DOHH2 (cell line): ENCODE measurements at regions not wholly inside any gene's neighbourhood (a gene's known extent, or its start where the extent isn't known, plus 50 kb on each side); places are given as distances from the start of the nearest gene placed in this dataset.

Experiments
- H3F3A ChIP-seq: fragments of 200-600 bp; sonication (generic), shearing (Covaris generic); 2 replicates; pipeline ENCODE4 v1.6.0; 2016; ENCODE audit warnings: antibody characterized with exemption, mild to moderate bottlenecking; ENCODE audit not compliant: control insufficient read depth, insufficient read depth
- H3K27ac ChIP-seq: fragments of 200-600 bp; sonication (generic); 2 replicates; pipeline ENCODE4 v1.5.1; 2014; ENCODE audit warnings: low read depth, mild to moderate bottlenecking, low read length, moderate library complexity
- H3K27me3 ChIP-seq: fragments of 200-600 bp; sonication (generic); 2 replicates; pipeline ENCODE4 v1.6.1; 2014; ENCODE audit warnings: mild to moderate bottlenecking, low read length, mixed read lengths; ENCODE audit not compliant: control insufficient read depth
- H3K36me3 ChIP-seq: fragments of 200-600 bp; sonication (generic); 2 replicates; pipeline ENCODE4 v1.6.1; 2014; ENCODE audit warnings: mild to moderate bottlenecking, low read length, moderate library complexity, mixed read lengths; ENCODE audit not compliant: control insufficient read depth
- H3K4me1 ChIP-seq: fragments of 200-600 bp; sonication (generic); 2 replicates; pipeline ENCODE4 v1.6.1; 2014; ENCODE audit warnings: mild to moderate bottlenecking, low read length, mixed read lengths; ENCODE audit not compliant: control insufficient read depth
- H3K4me2 ChIP-seq: fragments of 200-600 bp; sonication (generic); 2 replicates; pipeline ENCODE4 v1.6.0; 2014; ENCODE audit warnings: mild to moderate bottlenecking, low read length, moderate library complexity
- H3K4me3 ChIP-seq: fragments of 200-600 bp; sonication (generic); 2 replicates; pipeline ENCODE4 v1.5.1; 2014; ENCODE audit warnings: mild to moderate bottlenecking, low read length, mixed read lengths
- H3K79me2 ChIP-seq: fragments of 200-600 bp; sonication (generic); 2 replicates; pipeline ENCODE4 v1.6.1; 2014; ENCODE audit warnings: mild to moderate bottlenecking, low read length, mixed read lengths; ENCODE audit not compliant: control insufficient read depth
- H3K9me2 ChIP-seq: fragments of 200-600 bp; sonication (generic); replicated peaks from 2 replicates; pipeline ENCODE4 v1.6.1; 2014; ENCODE audit warnings: mild to moderate bottlenecking, low read length, mixed read lengths; ENCODE audit not compliant: control insufficient read depth
- H3K9me3 ChIP-seq: fragments of 200-600 bp; sonication (generic); 2 replicates; pipeline ENCODE4 v1.6.1; 2014; ENCODE audit warnings: antibody characterized with exemption, low read length, mixed read lengths; ENCODE audit not compliant: control insufficient read depth, insufficient read depth
- H4K20me1 ChIP-seq: fragments of 200-600 bp; sonication (generic); 2 replicates; pipeline ENCODE4 v1.6.0; 2014; ENCODE audit warnings: low read depth, mild to moderate bottlenecking, antibody characterized with exemption, low read length, moderate library complexity; ENCODE audit not compliant: control insufficient read depth, insufficient read depth
- EZH2phosphoT487 ChIP-seq: fragments of 200-600 bp; sonication (generic); IDR thresholded peaks from 2 replicates; pipeline ENCODE4 v1.6.1; 2017; ENCODE audit warnings: borderline replicate concordance, mild to moderate bottlenecking, antibody characterized with exemption, low read length, moderate library complexity, mixed read lengths
- TF ChIP-seq, protein P1 (sequence below): fragments of 200-600 bp; sonication (generic); IDR thresholded peaks from one replicate; pipeline ENCODE4 v1.5.1; 2014; ENCODE audit warnings: antibody characterized with exemption, mild to moderate bottlenecking, low read depth, low read length; ENCODE audit not compliant: poor library complexity, severe bottlenecking

DNA sequence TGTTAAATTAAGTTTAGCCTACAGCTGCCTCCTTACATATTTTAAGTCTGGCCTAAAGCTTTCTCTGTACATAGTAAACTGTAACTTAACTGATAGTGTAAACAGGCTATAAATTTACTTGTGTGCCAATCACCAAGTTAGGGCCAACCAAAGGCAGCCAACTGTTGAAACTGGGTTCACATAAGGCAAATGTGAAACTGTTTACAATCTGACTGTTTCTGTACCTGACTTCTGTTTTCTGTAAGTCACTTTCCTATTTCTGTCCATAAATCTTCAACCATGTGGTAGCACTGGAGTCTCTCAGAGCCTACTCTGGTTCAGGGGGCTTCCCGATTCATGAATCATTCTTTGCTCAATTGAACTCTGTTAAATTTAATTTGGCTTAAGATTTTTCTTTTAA lies 103.1 kb downstream of the RAP2A start:
- Histone ChIP-seq H3K36me3 (no peaks in the 10 kb centered on the region), H3K27ac (no peak overlapping the region), H3K4me3 (no peak overlapping the region), H3K79me2 (no peaks in the 10 kb centered on the region), H3K9me2 (no peaks in the 10 kb centered on the region), H3K9me3 (no peaks in the 10 kb centered on the region), H3K4me1 (no peaks in the 10 kb centered on the region), H3F3A (no peaks in the 10 kb centered on the region), H3K4me2 (no peak overlapping the region), H4K20me1 (no peaks in the 10 kb centered on the region), H3K27me3 (no peaks in the 10 kb centered on the region)
- no peak for TF ChIP-seq EZH2phosphoT487
- TF ChIP-seq, protein P1, sequence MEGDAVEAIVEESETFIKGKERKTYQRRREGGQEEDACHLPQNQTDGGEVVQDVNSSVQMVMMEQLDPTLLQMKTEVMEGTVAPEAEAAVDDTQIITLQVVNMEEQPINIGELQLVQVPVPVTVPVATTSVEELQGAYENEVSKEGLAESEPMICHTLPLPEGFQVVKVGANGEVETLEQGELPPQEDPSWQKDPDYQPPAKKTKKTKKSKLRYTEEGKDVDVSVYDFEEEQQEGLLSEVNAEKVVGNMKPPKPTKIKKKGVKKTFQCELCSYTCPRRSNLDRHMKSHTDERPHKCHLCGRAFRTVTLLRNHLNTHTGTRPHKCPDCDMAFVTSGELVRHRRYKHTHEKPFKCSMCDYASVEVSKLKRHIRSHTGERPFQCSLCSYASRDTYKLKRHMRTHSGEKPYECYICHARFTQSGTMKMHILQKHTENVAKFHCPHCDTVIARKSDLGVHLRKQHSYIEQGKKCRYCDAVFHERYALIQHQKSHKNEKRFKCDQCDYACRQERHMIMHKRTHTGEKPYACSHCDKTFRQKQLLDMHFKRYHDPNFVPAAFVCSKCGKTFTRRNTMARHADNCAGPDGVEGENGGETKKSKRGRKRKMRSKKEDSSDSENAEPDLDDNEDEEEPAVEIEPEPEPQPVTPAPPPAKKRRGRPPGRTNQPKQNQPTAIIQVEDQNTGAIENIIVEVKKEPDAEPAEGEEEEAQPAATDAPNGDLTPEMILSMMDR = no peak

DNA sequence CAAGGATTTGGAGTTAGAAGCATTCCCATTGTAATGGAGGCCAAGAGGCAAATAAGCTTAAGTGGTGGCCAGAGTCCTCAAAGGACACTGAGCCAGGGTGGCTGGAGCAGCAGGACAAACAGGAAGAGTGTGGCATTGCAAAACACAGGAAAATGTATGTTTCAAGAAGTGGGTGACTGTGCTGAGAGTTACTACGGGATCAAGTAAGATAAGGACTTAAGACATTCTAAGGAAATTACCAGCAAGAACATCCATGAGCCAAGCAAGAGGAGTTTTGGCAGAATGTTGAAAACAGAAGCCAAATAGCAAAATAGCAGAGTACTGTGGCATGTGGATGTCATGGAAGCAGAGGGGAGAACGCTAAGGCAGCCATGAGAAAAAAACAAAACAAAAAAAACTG lies 104.2 kb downstream of the RAP2A start:
- Histone ChIP-seq H3K4me1 (no peaks in the 10 kb centered on the region), H3K27ac (no peak overlapping the region), H3K36me3 (no peaks in the 10 kb centered on the region), H3K4me3 (no peak overlapping the region), H3K4me2 (no peak overlapping the region), H4K20me1 (no peaks in the 10 kb centered on the region), H3K9me3 (no peaks in the 10 kb centered on the region), H3K79me2 (no peaks in the 10 kb centered on the region), H3F3A (no peaks in the 10 kb centered on the region), H3K9me2 (no peaks in the 10 kb centered on the region), H3K27me3 (no peaks in the 10 kb centered on the region)
- no peak for TF ChIP-seq EZH2phosphoT487
- TF ChIP-seq, protein P1 = no peak

DNA sequence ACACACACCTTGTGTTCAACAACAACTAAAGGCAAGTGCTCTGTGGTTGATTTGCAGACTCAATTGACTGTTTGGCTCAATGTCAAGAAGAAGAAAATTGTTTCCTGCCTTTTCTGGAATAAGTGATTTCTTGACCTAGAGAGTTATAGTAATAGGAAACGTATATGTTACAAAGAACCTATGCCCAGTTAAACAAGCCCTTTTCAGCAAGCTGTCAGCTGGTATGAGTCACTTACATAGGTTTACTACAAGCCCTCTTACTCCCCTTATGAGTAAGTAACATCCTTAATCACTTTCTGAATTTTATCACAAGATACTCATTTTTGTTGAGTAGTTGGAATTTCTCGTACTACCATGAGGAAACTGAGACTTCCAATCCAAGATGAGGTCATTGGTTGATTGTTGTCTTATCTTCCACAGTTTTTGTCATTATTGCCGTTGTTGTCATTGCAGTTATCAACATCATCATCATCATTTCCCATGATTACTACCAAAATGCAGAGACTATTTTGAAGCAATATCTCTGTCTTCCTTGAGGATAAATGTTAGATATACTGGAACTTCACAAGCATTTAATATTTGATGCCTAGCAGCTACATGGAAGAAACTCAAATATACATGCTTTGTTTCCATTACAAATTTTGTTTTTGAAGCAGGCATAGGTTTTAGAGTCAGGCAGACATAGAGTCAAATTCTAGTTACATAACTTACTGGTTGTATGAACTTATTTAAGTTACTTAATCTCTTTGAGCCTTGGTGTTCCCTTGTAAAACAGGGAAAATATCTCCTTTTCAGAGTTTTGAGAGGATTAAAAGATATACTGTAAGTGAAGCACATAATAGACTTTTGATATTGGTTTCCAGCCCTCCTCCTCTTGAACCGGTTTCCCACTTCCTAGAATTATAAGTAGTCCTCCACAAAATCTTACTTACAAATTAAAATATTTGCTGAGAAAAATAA lies 106.0 kb downstream of the RAP2A start:
- Histone ChIP-seq H3F3A (no peaks in the 10 kb centered on the region), H3K4me3 (no peak overlapping the region), H3K27me3 (no peaks in the 10 kb centered on the region)

More for the DNA sequence above, 106.0 kb downstream of the RAP2A start:
- Histone ChIP-seq H3K27ac (no peak overlapping the region), H3K9me2 (no peaks in the 10 kb centered on the region), H3K9me3 (no peaks in the 10 kb centered on the region), H3K36me3 (no peaks in the 10 kb centered on the region), H4K20me1 (no peaks in the 10 kb centered on the region), H3K4me1 (no peaks in the 10 kb centered on the region), H3K79me2 (no peaks in the 10 kb centered on the region), H3K4me2 (no peak overlapping the region)
- TF ChIP-seq, protein P1 = no peak
- no peak for TF ChIP-seq EZH2phosphoT487
